ENCODE measurements at regions not wholly inside any gene's neighbourhood (a gene's known extent, or its start where the extent isn't known, plus 50 kb on each side); places are given as distances from the start of the nearest gene placed in this dataset.

GRCh38 chr7:21137640-21138039, 290.2 kb upstream of the SP4 start:
- Histone ChIP-seq H3K36me3 (no peaks in the 10 kb centered on the region), H3K9me3 (no peaks in the 10 kb centered on the region), H3K4me3 (no peak overlapping the region), H3K27me3 (replicated peaks; ENCODE audit: insufficient read depth) (no peaks in the 10 kb centered on the region), H3K4me1 (replicated peaks) (no peaks in the 10 kb centered on the region), H3K27ac (no peak overlapping the region)
- intact Hi-C loops (cut with DNase I): no loop called here
- WGBS: 81% methylated on average over 3 of the region's 3 CpGs
- no peak for TF ChIP-seq POLR2A (IDR thresholded peaks at IDR 0.05)
- DNase-seq (ENCODE audit: low spot score): no peak

- intact Hi-C loops (cut with DNase I): no loop called here
- Histone ChIP-seq H3K27me3 (replicated peaks; ENCODE audit: insufficient read depth) (no peaks in the 10 kb centered on the region), H3K36me3 (no peaks in the 10 kb centered on the region), H3K4me1 (replicated peaks) (no peaks in the 10 kb centered on the region), H3K4me3 (no peak overlapping the region), H3K27ac (peak overlapping the region in 1 of 2 donors; percentile 57), H3K9me3 (no peaks in the 10 kb centered on the region)
- 62% methylated on average over 3 of the region's 3 CpGs for WGBS
- TF ChIP-seq POLR2A (IDR thresholded peaks at IDR 0.05) (no peak), CTCF (IDR thresholded peaks at IDR 0.05) (no peak), POLR2AphosphoS5 (IDR thresholded peaks at IDR 0.05) (peak; percentile 78)
- peak; percentile 49 for DNase-seq (ENCODE audit: low spot score)
Measured at GRCh38 chr7:21140622-21141021, 287.3 kb upstream of the SP4 start.

- Histone ChIP-seq H3K4me1 (replicated peaks) (no peaks in the 10 kb centered on the region), H3K4me3 (no peak overlapping the region), H3K27me3 (replicated peaks; ENCODE audit: insufficient read depth) (no peaks in the 10 kb centered on the region), H3K36me3 (no peaks in the 10 kb centered on the region), H3K27ac (no peak overlapping the region), H3K9me3 (no peaks in the 10 kb centered on the region)
- intact Hi-C loops (cut with DNase I): no loop called here
- DNase-seq (ENCODE audit: low spot score): no peak
- no peak for TF ChIP-seq POLR2A (IDR thresholded peaks at IDR 0.05)
- TF ChIP-seq POLR2AphosphoS5 (IDR thresholded peaks at IDR 0.05): no peak
- no peak for TF ChIP-seq CTCF (IDR thresholded peaks at IDR 0.05)
- 73% methylated on average over 3 of the region's 3 CpGs for WGBS
Measured at GRCh38 chr7:21141476-21141875, 286.4 kb upstream of the SP4 start.

GRCh38 chr7:21142081-21142480, 285.8 kb upstream of the SP4 start:
- 91% methylated on average over 8 of the region's 8 CpGs for WGBS
- intact Hi-C loops (cut with DNase I): no loop called here
- Histone ChIP-seq H3K9me3 (no peaks in the 10 kb centered on the region), H3K4me1 (replicated peaks) (no peaks in the 10 kb centered on the region), H3K36me3 (no peaks in the 10 kb centered on the region), H3K27me3 (replicated peaks; ENCODE audit: insufficient read depth) (no peaks in the 10 kb centered on the region), H3K4me3 (no peak overlapping the region), H3K27ac (no peak overlapping the region)
- TF ChIP-seq POLR2AphosphoS5 (IDR thresholded peaks at IDR 0.05): no peak
- TF ChIP-seq POLR2A (IDR thresholded peaks at IDR 0.05): no peak
- no peak for TF ChIP-seq CTCF (IDR thresholded peaks at IDR 0.05)
- DNase-seq (ENCODE audit: low spot score): no peak

- H3K27ac ChIP-seq: no peak overlapping the region
- intact Hi-C loops (cut with DNase I): no loop called here
- no peaks in the 10 kb centered on the region for H3K36me3 ChIP-seq
- H3K9me3 ChIP-seq: no peaks in the 10 kb centered on the region
- H3K4me1 ChIP-seq (replicated peaks): no peaks in the 10 kb centered on the region
- no peaks in the 10 kb centered on the region for H3K27me3 ChIP-seq (replicated peaks; ENCODE audit: insufficient read depth)
- no peak overlapping the region for H3K4me3 ChIP-seq
- 77% methylated on average over 14 of the region's 14 CpGs for WGBS
- DNase-seq (ENCODE audit: low spot score): no peak
- TF ChIP-seq CTCF (IDR thresholded peaks at IDR 0.05) (no peak), POLR2A (IDR thresholded peaks at IDR 0.05) (no peak), POLR2AphosphoS5 (IDR thresholded peaks at IDR 0.05) (no peak)
Measured at GRCh38 chr7:21146642-21147423, 281.1 kb upstream of the SP4 start.
